D721Med (cell line): ENCODE measurements at regions not wholly inside any gene's neighbourhood (a gene's known extent, or its start where the extent isn't known, plus 50 kb on each side); places are given as distances from the start of the nearest gene placed in this dataset.

Experiments
- DNase-seq: peaks from one replicate; pipeline ENCODE4 v3.0.0; 2011; ENCODE audit warnings: low spot score; ENCODE audit not compliant: insufficient read length
- FAIRE-seq: peaks from 2 replicates; lab custom pipeline; 2011; peaks lifted over from hg19 to GRCh38; lab: Jason Lieb, UNC
- CTCF ChIP-seq: IDR thresholded peaks from 2 replicates; pipeline ENCODE4 v1.5.1; 2012; ENCODE audit warnings: mild to moderate bottlenecking, control low read depth; ENCODE audit not compliant: insufficient read depth; ENCODE audit errors: missing control alignments

GRCh38 chr4:22978656-22979055 is 285.9 kb downstream of the GBA3 start:
- DNase-seq (no peak), FAIRE-seq (no peak)
- no peak for TF ChIP-seq CTCF

GRCh38 chr4:22970665-22971064 is 277.9 kb downstream of the GBA3 start:
- no peak for TF ChIP-seq CTCF
- FAIRE-seq: no peak
- no peak for DNase-seq

- peak; percentile 6 for FAIRE-seq
- TF ChIP-seq CTCF: no peak
- DNase-seq: no peak
These were observed 276.7 kb downstream of the GBA3 start for GRCh38 chr4:22969287-22969896.

- DNase-seq (no peak), FAIRE-seq (no peak)
- peak; percentile 37 for TF ChIP-seq CTCF
These were observed 269.6 kb downstream of the GBA3 start for GRCh38 chr4:22962295-22962694.

- TF ChIP-seq CTCF: no peak
- FAIRE-seq: no peak
These were observed 266.7 kb downstream of the GBA3 start for GRCh38 chr4:22959483-22959882.

GRCh38 chr4:22957774-22958309 is 265.1 kb downstream of the GBA3 start:
- no peak for TF ChIP-seq CTCF
- FAIRE-seq (no peak), DNase-seq (no peak)

More at GRCh38 chr4:22959483-22959882, 266.7 kb downstream of the GBA3 start:
- no peak for DNase-seq

GRCh38 chr4:22949161-22949855 is 256.6 kb downstream of the GBA3 start:
- no peak for DNase-seq
- TF ChIP-seq CTCF: no peak
- FAIRE-seq: no peak
